Hindlimb muscle (tissue), 1 donor: ENCODE measurements at regions not wholly inside any gene's neighbourhood (a gene's known extent, or its start where the extent isn't known, plus 50 kb on each side); places are given as distances from the start of the nearest gene placed in this dataset.

Experiments used
- DNase-seq: peaks from one replicate; pipeline ENCODE4 v3.0.0-alpha.2; 2013

GRCh38 chr3:171956181-171956683, 83.1 kb upstream of the FNDC3B start:
- DNase-seq = no peak

- no peak for DNase-seq
These were observed 82.7 kb upstream of the FNDC3B start for GRCh38 chr3:171956705-171957104.

- DNase-seq = no peak
These were observed 79.8 kb upstream of the FNDC3B start for GRCh38 chr3:171959532-171960089.

- no peak for DNase-seq
These were observed 79.2 kb upstream of the FNDC3B start for GRCh38 chr3:171960159-171960558.

GRCh38 chr3:171962137-171962720, 77.1 kb upstream of the FNDC3B start:
- DNase-seq = no peak

- no peak for DNase-seq
These were observed 75.8 kb upstream of the FNDC3B start for GRCh38 chr3:171963546-171963945.

GRCh38 chr3:171965067-171965712, 74.2 kb upstream of the FNDC3B start:
- no peak for DNase-seq

GRCh38 chr3:171966533-171967136, 72.7 kb upstream of the FNDC3B start:
- DNase-seq = no peak

GRCh38 chr3:171967137-171967783, 72.1 kb upstream of the FNDC3B start:
- peak; percentile 77 for DNase-seq

GRCh38 chr3:171967932-171968678, 71.3 kb upstream of the FNDC3B start:
- no peak for DNase-seq

GRCh38 chr3:171970301-171970788, 69.0 kb upstream of the FNDC3B start:
- DNase-seq = no peak

- DNase-seq = no peak
These were observed 67.4 kb upstream of the FNDC3B start for GRCh38 chr3:171971919-171972514.

- peak; percentile 83 for DNase-seq
These were observed 66.5 kb upstream of the FNDC3B start for GRCh38 chr3:171972871-171973348.

GRCh38 chr3:171974986-171975837, 64.2 kb upstream of the FNDC3B start:
- no peak for DNase-seq

GRCh38 chr3:171976526-171976925, 62.9 kb upstream of the FNDC3B start:
- no peak for DNase-seq

GRCh38 chr3:171977441-171977840, 61.9 kb upstream of the FNDC3B start:
- DNase-seq = no peak

GRCh38 chr3:171977860-171978259, 61.5 kb upstream of the FNDC3B start:
- no peak for DNase-seq

- DNase-seq = no peak
These were observed 61.0 kb upstream of the FNDC3B start for GRCh38 chr3:171978390-171978789.

GRCh38 chr3:171979081-171979480, 60.3 kb upstream of the FNDC3B start:
- DNase-seq = no peak

GRCh38 chr3:171980578-171981270, 58.7 kb upstream of the FNDC3B start:
- no peak for DNase-seq
